Esophagus squamous epithelium (tissue), 5 donors: ENCODE measurements at regions not wholly inside any gene's neighbourhood (a gene's known extent, or its start where the extent isn't known, plus 50 kb on each side); places are given as distances from the start of the nearest gene placed in this dataset.
"Not testable (repeated sequence)": the region's sequence is repeated elsewhere in the genome, so short reads cannot be mapped to it uniquely, and the experiment has no call there.

Experiments
- DNase-seq: peaks from one replicate; lab custom pipeline; 2025; lab: John Stamatoyannopoulos, UW
- H3K27ac ChIP-seq, 4 donors: fragments of 200-600 bp; sonication (generic); one replicate each; pipeline ENCODE4 v1.5.1; 2016 to 2019; ENCODE audit warnings: mild to moderate bottlenecking in 1 of 4
- H3K27me3 ChIP-seq, 4 donors: fragments of 200-600 bp; sonication (generic); 1 replicate in 3 of 4; 2 replicates in 1 of 4; pipeline versions ENCODE4 v1.5.1 to v1.6.0; 2017 to 2021; ENCODE audit warnings: antibody characterized with exemption in 1 of 4
- H3K36me3 ChIP-seq, 3 donors: fragments of 200-600 bp; sonication (generic); one replicate each; pipeline ENCODE4 v1.5.1; 2016 to 2019
- H3K4me1 ChIP-seq, 3 donors: fragments of 200-600 bp; sonication (generic); one replicate each; pipeline ENCODE4 v1.5.1; 2017 to 2019
- H3K4me3 ChIP-seq, 4 donors: fragments of 200-600 bp; sonication (generic); 1 replicate in 3 of 4; 2 replicates in 1 of 4; pipeline ENCODE4 v1.5.1; 2016 to 2019; ENCODE audit warnings: mild to moderate bottlenecking in 2 of 4, moderate library complexity in 1 of 4
- H3K9me3 ChIP-seq, 3 donors: fragments of 200-600 bp; sonication (generic); one replicate each; pipeline ENCODE4 v1.5.1; 2016 to 2019
- CTCF ChIP-seq, 6 experiments: fragments of 450-650 bp in 4 of 6; fragments of 200-600 bp in 2 of 6; sonication (generic) in 2 of 6; IDR thresholded peaks; one replicate each; pipeline ENCODE4 v1.5.1; 2016 to 2019; ENCODE audit warnings: antibody characterized with exemption in 6 of 6, mild to moderate bottlenecking in 4 of 6, moderate library complexity in 4 of 6
- POLR2A ChIP-seq, 4 donors: fragments of 450-650 bp; IDR thresholded peaks; one replicate each; pipeline ENCODE4 v1.6.1; 2017; ENCODE audit warnings: antibody characterized with exemption in 4 of 4, mild to moderate bottlenecking in 4 of 4, moderate library complexity in 3 of 4
- WGBS, 2 donors: methylation state at CpG; one replicate each; pipeline ENCODE4 v1.1.5; 2018; 5-methylcytosine and 5-hydroxymethylcytosine counted together
- intact Hi-C: fragments of 100-400 bp; cut with DNase I; formaldehyde crosslinking; loops from one replicate; pipeline ENCODE4 v1.15.0; 2022
- donor health status: DM: yes; HTN: yes; CAD: no.

- intact Hi-C loops = no loop called here
- no peak for TF ChIP-seq CTCF (IDR thresholded peaks at IDR 0.05)
- DNase-seq = no peak
- Histone ChIP-seq H3K36me3 (no peaks in the 10 kb centered on the region), H3K9me3 (peaks cover 0 to 4% (median 0%) of the 10 kb centered on the region in 3 donors), H3K4me1 (no peaks in the 10 kb centered on the region), H3K27ac (no peak overlapping the region), H3K27me3 (no peaks in the 10 kb centered on the region), H3K4me3 (no peak overlapping the region)
Observed at GRCh38 chr1:104646233-104646632, 896.5 kb downstream of the AMY1C start.

GRCh38 chr1:104648269-104648691 lies 898.6 kb downstream of the AMY1C start:
- H3K4me1 ChIP-seq = no peaks in the 10 kb centered on the region
- 0% methylated on average over 1 of the region's 1 CpG for WGBS, 2 donors
- TF ChIP-seq CTCF (IDR thresholded peaks at IDR 0.05) (no peak), POLR2A (IDR thresholded peaks at IDR 0.05) (no peak)
- no peaks in the 10 kb centered on the region for H3K9me3 ChIP-seq
- H3K27ac ChIP-seq = no peak overlapping the region
- no peaks in the 10 kb centered on the region for H3K27me3 ChIP-seq
- DNase-seq = no peak
- intact Hi-C loops = no loop called here
- H3K36me3 ChIP-seq = no peaks in the 10 kb centered on the region
- no peak overlapping the region for H3K4me3 ChIP-seq

GRCh38 chr1:104664374-104664773 lies 914.7 kb downstream of the AMY1C start:
- H3K27me3 ChIP-seq, H3K4me1 ChIP-seq, H3K9me3 ChIP-seq, H3K27ac ChIP-seq, DNase-seq, H3K36me3 ChIP-seq, intact Hi-C loops, H3K4me3 ChIP-seq: not testable (repeated sequence)
- WGBS, 2 donors = 86 to 87% methylated on average over 19 to 24 of the region's 24 CpGs

- H3K4me3 ChIP-seq = no peak overlapping the region
- intact Hi-C loops = no loop called here
Observed at GRCh38 chr1:104665300-104665699, 915.6 kb downstream of the AMY1C start.

DNA sequence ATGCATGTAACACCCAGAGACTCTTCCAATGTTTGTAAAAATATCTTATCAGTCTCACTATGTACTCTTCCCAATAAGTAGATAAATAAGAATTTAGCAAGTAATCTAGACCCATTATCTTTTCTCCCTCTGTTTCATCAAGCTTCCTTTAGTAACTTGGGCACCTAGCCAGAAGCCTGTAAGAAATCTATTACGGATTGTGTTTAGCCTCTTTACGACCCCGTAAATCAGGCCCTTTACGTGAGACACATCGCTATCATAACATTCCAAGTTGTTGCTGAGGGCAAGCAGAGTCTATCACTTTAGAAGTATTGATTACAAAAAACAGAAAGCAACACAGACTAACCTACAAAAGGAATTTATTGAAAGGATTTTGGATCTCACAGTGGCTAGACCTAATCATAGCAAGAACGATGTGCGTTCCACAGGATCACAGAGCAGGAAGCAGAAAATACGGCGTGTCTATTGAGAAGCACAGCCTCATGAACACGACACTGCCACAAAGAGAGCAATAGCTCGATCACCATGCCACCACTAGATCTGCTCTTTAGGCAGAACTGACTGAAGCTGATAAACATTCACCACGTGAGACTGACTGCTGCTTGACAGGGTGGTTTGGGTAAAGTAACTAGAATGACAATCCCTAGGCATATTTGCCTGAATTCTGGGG lies 922.1 kb downstream of the AMY1C start:
- Histone ChIP-seq H3K4me1 (no peaks in the 10 kb centered on the region), H3K27ac (no peak overlapping the region), H3K27me3 (no peaks in the 10 kb centered on the region), H3K9me3 (no peaks in the 10 kb centered on the region), H3K4me3 (no peak overlapping the region), H3K36me3 (no peaks in the 10 kb centered on the region)
- DNase-seq = no peak
- TF ChIP-seq POLR2A (IDR thresholded peaks at IDR 0.05) (no peak), CTCF (IDR thresholded peaks at IDR 0.05) (no peak)
- WGBS, 2 donors = 55 to 59% methylated on average over 12 of the region's 12 CpGs
- intact Hi-C loops = no loop called here

More at GRCh38 chr1:104665300-104665699, 915.6 kb downstream of the AMY1C start:
- Histone ChIP-seq H3K9me3 (no peaks in the 10 kb centered on the region), H3K4me1 (no peaks in the 10 kb centered on the region), H3K27me3 (no peaks in the 10 kb centered on the region), H3K36me3 (no peaks in the 10 kb centered on the region), H3K27ac (no peak overlapping the region)
- no peak for DNase-seq
- TF ChIP-seq CTCF (IDR thresholded peaks at IDR 0.05) (no peak), POLR2A (IDR thresholded peaks at IDR 0.05) (no peak)

DNA sequence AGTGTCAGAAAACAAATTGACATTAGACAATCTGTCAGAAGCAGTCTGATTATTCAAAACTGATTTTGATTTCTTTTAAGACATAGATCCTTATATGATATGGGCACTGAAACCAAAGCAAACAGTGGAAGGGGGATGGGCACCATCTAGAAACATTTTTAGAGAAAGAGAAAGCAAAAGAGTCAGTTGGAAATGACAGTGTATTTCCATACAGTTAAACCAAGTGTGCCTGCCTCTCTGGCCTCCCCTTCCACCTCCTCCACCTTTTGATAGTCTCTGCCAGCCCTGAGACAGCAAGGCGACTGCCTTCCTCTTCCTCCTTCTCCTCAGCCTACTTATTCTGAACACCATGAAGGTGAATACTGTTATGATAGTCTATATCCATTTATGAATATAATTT lies 949.7 kb downstream of the AMY1C start:
- H3K4me3 ChIP-seq = no peak overlapping the region
- 71 to 80% methylated on average over 1 of the region's 1 CpG for WGBS, 2 donors
- no peak for TF ChIP-seq CTCF (IDR thresholded peaks at IDR 0.05)
- TF ChIP-seq POLR2A (IDR thresholded peaks at IDR 0.05) = no peak
- DNase-seq = no peak
- H3K4me1 ChIP-seq = no peaks in the 10 kb centered on the region
- H3K27ac ChIP-seq = no peak overlapping the region
- no peaks in the 10 kb centered on the region for H3K36me3 ChIP-seq
- no peaks in the 10 kb centered on the region for H3K27me3 ChIP-seq
- no peaks in the 10 kb centered on the region for H3K9me3 ChIP-seq
- intact Hi-C loops = no loop called here
